ENCODE measurements at regions not wholly inside any gene's neighbourhood (a gene's known extent, or its start where the extent isn't known, plus 50 kb on each side); places are given as distances from the start of the nearest gene placed in this dataset.

- Histone ChIP-seq H3K4me3 (replicated peaks in 1 of 3; ENCODE audit: insufficient read depth in 1 of 3, low read depth in 1 of 3, low read length in 3 of 3) (no peak overlapping the region), H3K9me3 (replicated peaks; ENCODE audit: control insufficient read depth, insufficient read depth, low read length) (peaks cover 3% of the 10 kb centered on the region), H3K79me2 (ENCODE audit: control insufficient read depth, insufficient read depth, low read length) (no peaks in the 10 kb centered on the region), H3K4me2 (ENCODE audit: insufficient read depth, low read length) (no peak overlapping the region), H3K27me3 (ENCODE audit: control insufficient read depth in 2 of 2, insufficient read depth in 2 of 2, low read length in 2 of 2) (no peaks in the 10 kb centered on the region), H3K9me1 (replicated peaks; ENCODE audit: control insufficient read depth, extremely low read depth, insufficient read depth, low read length) (no peaks in the 10 kb centered on the region), H3K36me3 (ENCODE audit: control insufficient read depth in 2 of 2, extremely low read depth in 1 of 2, insufficient read depth in 2 of 2, low read length in 2 of 2) (no peaks in the 10 kb centered on the region), H2AFZ (ENCODE audit: low read depth, low read length) (no peak overlapping the region), H3K27ac (ENCODE audit: insufficient read depth, low read depth, low read length) (no peak overlapping the region), H4K20me1 (replicated peaks; ENCODE audit: control insufficient read depth, extremely low read depth, insufficient read depth, low read length) (no peaks in the 10 kb centered on the region), H3K9ac (replicated peaks; ENCODE audit: extremely low read depth, insufficient read depth, low read length) (no peak overlapping the region), H3K4me1 (ENCODE audit: control insufficient read depth, extremely low read depth, insufficient read depth, low read length) (no peaks in the 10 kb centered on the region)
- no peak for FAIRE-seq
- dilution Hi-C loops (cut with MboI; ENCODE audit: extremely low pct_ligation_motif_present, low sequenced_read_pairs) = no loop called here
- POLR2A ChIA-PET = no interaction called here
- no peak for TF ChIP-seq JUN (IDR thresholded peaks at IDR 0.05; ENCODE audit: borderline replicate concordance, insufficient read depth, insufficient read length, low read depth)
- TF ChIP-seq FOS (IDR thresholded peaks at IDR 0.05; ENCODE audit: borderline replicate concordance, insufficient read depth, low read length) = no peak
- no peak for TF ChIP-seq MAX (IDR thresholded peaks at IDR 0.05; ENCODE audit: insufficient read depth, insufficient read length)
- TF ChIP-seq POLR2A (IDR thresholded peaks at IDR 0.05; ENCODE audit: low read depth, low read length) = no peak
- BruUV-seq (replicated peaks) = no TSS peak
- intact Hi-C loops (cut with micrococcal nuclease) = no loop called here
- CTCF ChIA-PET = no interaction called here
- DNase-seq (ENCODE audit: low read depth, low spot score) = no peak
Measured at GRCh38 chr19:29021232-29021916, 191.6 kb downstream of the UQCRFS1 start.

- Histone ChIP-seq H3K4me3 (replicated peaks in 1 of 3; ENCODE audit: insufficient read depth in 1 of 3, low read depth in 1 of 3, low read length in 3 of 3) (no peak overlapping the region), H3K4me2 (ENCODE audit: insufficient read depth, low read length) (no peak overlapping the region), H3K79me2 (ENCODE audit: control insufficient read depth, insufficient read depth, low read length) (no peaks in the 10 kb centered on the region), H3K27me3 (ENCODE audit: control insufficient read depth in 2 of 2, insufficient read depth in 2 of 2, low read length in 2 of 2) (no peaks in the 10 kb centered on the region), H3K27ac (ENCODE audit: insufficient read depth, low read depth, low read length) (no peak overlapping the region), H3K9me1 (replicated peaks; ENCODE audit: control insufficient read depth, extremely low read depth, insufficient read depth, low read length) (no peaks in the 10 kb centered on the region), H3K9me3 (replicated peaks; ENCODE audit: control insufficient read depth, insufficient read depth, low read length) (peaks cover 3% of the 10 kb centered on the region), H3K36me3 (ENCODE audit: control insufficient read depth in 2 of 2, extremely low read depth in 1 of 2, insufficient read depth in 2 of 2, low read length in 2 of 2) (no peaks in the 10 kb centered on the region), H4K20me1 (replicated peaks; ENCODE audit: control insufficient read depth, extremely low read depth, insufficient read depth, low read length) (no peaks in the 10 kb centered on the region), H2AFZ (ENCODE audit: low read depth, low read length) (no peak overlapping the region), H3K9ac (replicated peaks; ENCODE audit: extremely low read depth, insufficient read depth, low read length) (no peak overlapping the region), H3K4me1 (ENCODE audit: control insufficient read depth, extremely low read depth, insufficient read depth, low read length) (no peaks in the 10 kb centered on the region)
- ChIA-PET POLR2A (no interaction called here), CTCF (no interaction called here)
- no peak for DNase-seq (ENCODE audit: low read depth, low spot score)
- intact Hi-C loops (cut with micrococcal nuclease) = no loop called here
- no peak for FAIRE-seq
- TF ChIP-seq CTCF (IDR thresholded peaks at IDR 0.05; ENCODE audit: extremely low read depth in 1 of 2, insufficient read depth in 1 of 2, low read depth in 1 of 2, low read length in 2 of 2) (no peak), MAX (IDR thresholded peaks at IDR 0.05; ENCODE audit: insufficient read depth, insufficient read length) (no peak), JUN (IDR thresholded peaks at IDR 0.05; ENCODE audit: borderline replicate concordance, insufficient read depth, insufficient read length, low read depth) (no peak), GATA2 (IDR thresholded peaks at IDR 0.05; ENCODE audit: insufficient read depth, insufficient read length, low read depth, low read length) (no peak), POLR2AphosphoS5 (IDR thresholded peaks at IDR 0.05; ENCODE audit: insufficient read depth, low read depth, low read length) (no peak), FOS (IDR thresholded peaks at IDR 0.05; ENCODE audit: borderline replicate concordance, insufficient read depth, low read length) (no peak), MYC (IDR thresholded peaks at IDR 0.05; ENCODE audit: low read depth, low read length) (no peak), EZH2 (IDR thresholded peaks at IDR 0.05; ENCODE audit: borderline replicate concordance, low read depth, low read length, severe bottlenecking) (no peak), POLR2A (IDR thresholded peaks at IDR 0.05; ENCODE audit: low read depth, low read length) (no peak)
- dilution Hi-C loops (cut with MboI; ENCODE audit: extremely low pct_ligation_motif_present, low sequenced_read_pairs) = no loop called here
- BruUV-seq (replicated peaks) = no TSS peak
Measured at GRCh38 chr19:29019403-29019802, 193.5 kb downstream of the UQCRFS1 start.

Measured in endothelial cell of umbilical vein (primary cell).